ENCODE measurements at regions not wholly inside any gene's neighbourhood (a gene's known extent, or its start where the extent isn't known, plus 50 kb on each side); places are given as distances from the start of the nearest gene placed in this dataset.

- no peak for TF ChIP-seq CTCF (IDR thresholded peaks at IDR 0.05; ENCODE audit: borderline replicate concordance, insufficient read depth, low read depth, low read length)
- H3K4me3 ChIP-seq (ENCODE audit: low read depth, low read length): no peak overlapping the region
These were observed 117.4 kb upstream of the DLX2 start for GRCh38 chr2:172220121-172220520.

GRCh38 chr2:172223601-172224054 is 120.9 kb upstream of the DLX2 start:
- TF ChIP-seq CTCF (IDR thresholded peaks at IDR 0.05; ENCODE audit: borderline replicate concordance, insufficient read depth, low read depth, low read length): no peak
- H3K4me3 ChIP-seq (ENCODE audit: low read depth, low read length): no peak overlapping the region

- TF ChIP-seq CTCF (IDR thresholded peaks at IDR 0.05; ENCODE audit: borderline replicate concordance, insufficient read depth, low read depth, low read length): no peak
These were observed 123.1 kb upstream of the DLX2 start for GRCh38 chr2:172225786-172226185.

GRCh38 chr2:172226244-172227061 is 123.8 kb upstream of the DLX2 start:
- peak; percentile 45; the same call in 1 of the 2 replicates for TF ChIP-seq CTCF (IDR thresholded peaks at IDR 0.05; ENCODE audit: borderline replicate concordance, insufficient read depth, low read depth, low read length)
- no peak overlapping the region for H3K4me3 ChIP-seq (ENCODE audit: low read depth, low read length)

More at GRCh38 chr2:172225786-172226185, 123.1 kb upstream of the DLX2 start:
- H3K4me3 ChIP-seq (ENCODE audit: low read depth, low read length): no peak overlapping the region

- TF ChIP-seq CTCF (IDR thresholded peaks at IDR 0.05; ENCODE audit: borderline replicate concordance, insufficient read depth, low read depth, low read length): no peak
- no peak overlapping the region for H3K4me3 ChIP-seq (ENCODE audit: low read depth, low read length)
These were observed 125.0 kb upstream of the DLX2 start for GRCh38 chr2:172227719-172228118.

- H3K4me3 ChIP-seq (ENCODE audit: low read depth, low read length): no peak overlapping the region
- TF ChIP-seq CTCF (IDR thresholded peaks at IDR 0.05; ENCODE audit: borderline replicate concordance, insufficient read depth, low read depth, low read length): no peak
These were observed 125.6 kb upstream of the DLX2 start for GRCh38 chr2:172228177-172228808.

All from GM12875 (cell line).